ENCODE measurements at regions not wholly inside any gene's neighbourhood (a gene's known extent, or its start where the extent isn't known, plus 50 kb on each side); places are given as distances from the start of the nearest gene placed in this dataset.

- TF ChIP-seq ARNT (IDR thresholded peaks at IDR 0.05): no peak
Measured at GRCh38 chr15:81492331-81492968, 118.4 kb upstream of the TMC3 start (continued).

- POLR2A ChIA-PET: interaction anchor here (0.9 kb wide), 1 partner anchor 495 kb away, joined by 3 read pairs; no protein-coding TSS in a partner anchor
- Histone ChIP-seq H3K27ac (ENCODE audit: extremely low read depth, low read depth, low read length) (no peak overlapping the region), H3K27me3 (ENCODE audit: control insufficient read depth in 2 of 2, insufficient read depth in 2 of 2, low read length in 2 of 2) (peaks cover 0 to 15% of the 10 kb centered on the region in 2 experiments; a peak in 1 of 5 replicates), H3K9me1 (ENCODE audit: control insufficient read depth, insufficient read depth, low read length) (no peaks in the 10 kb centered on the region), H3K9me3 (replicated peaks; ENCODE audit: control insufficient read depth, insufficient read depth, low read depth, low read length) (no peaks in the 10 kb centered on the region), H2AFZ (ENCODE audit: low read depth, low read length) (no peak overlapping the region), H3K36me3 (ENCODE audit: control insufficient read depth, insufficient read depth, low read length) (no peaks in the 10 kb centered on the region), H3K9ac (ENCODE audit: insufficient read depth in 1 of 2, low read depth in 2 of 2, low read length in 2 of 2) (no peak overlapping the region), H4K20me1 (replicated peaks; ENCODE audit: control insufficient read depth, insufficient read depth, low read length) (no peaks in the 10 kb centered on the region), H3K4me3 (no peak overlapping the region), H3K4me2 (ENCODE audit: insufficient read depth, low read length) (no peak overlapping the region), H3K79me2 (ENCODE audit: control insufficient read depth, insufficient read depth, low read length) (no peaks in the 10 kb centered on the region), H3K4me1 (replicated peaks in 1 of 2; ENCODE audit: control insufficient read depth in 2 of 2, insufficient read depth in 2 of 2, low read length in 2 of 2) (no peaks in the 10 kb centered on the region)
- ATAC-seq: no peak
- no peak for FAIRE-seq
- CTCF ChIA-PET (ENCODE audit: low intra/inter-chr PET ratio): no interaction called here
- in situ Hi-C loops (cut with MboI) (loop anchor here (10.0 to 25.0 kb wide), 2 partner anchors 443 to 621 kb away; no protein-coding TSS in a partner anchor), intact Hi-C loops (cut with micrococcal nuclease) (no loop called here)
- TF ChIP-seq ZNF551 (CRISPR knock-in tag; IDR thresholded peaks at IDR 0.05): no peak
- no peak for TF ChIP-seq COPS2 (conservative IDR thresholded peaks at IDR 0.05)
- no peak for TF ChIP-seq ZNF695 (CRISPR knock-in tag; IDR thresholded peaks at IDR 0.05)
- no peak for TF ChIP-seq WHSC1 (IDR thresholded peaks at IDR 0.05; ENCODE audit: low read length)
- no peak for TF ChIP-seq CTCFL (IDR thresholded peaks at IDR 0.05; ENCODE audit: borderline replicate concordance, insufficient read depth, low read depth, low read length, poor library complexity, severe bottlenecking)
- TF ChIP-seq HES1 (IDR thresholded peaks at IDR 0.05; ENCODE audit: low read depth): no peak
- TF ChIP-seq ZNF75A (CRISPR knock-in tag; IDR thresholded peaks at IDR 0.05): no peak
- TF ChIP-seq SAFB2 (IDR thresholded peaks at IDR 0.05; ENCODE audit: borderline replicate concordance, low read depth, low read length, severe bottlenecking): no peak
- TF ChIP-seq VEZF1 (CRISPR knock-in tag; IDR thresholded peaks at IDR 0.05): no peak
- 0% methylated on average over 6 of the region's 6 CpGs for WGBS (ENCODE audit: insufficient coverage, low coverage, missing lambda C conversion rate)
- BruUV-seq (replicated peaks): no TSS peak
- no peak for DNase-seq (ENCODE audit: extremely low read depth in 1 of 4, low spot score in 3 of 4)
Measured at GRCh38 chr15:81491414-81492096, 117.5 kb upstream of the TMC3 start.
